MM.1S (cell line): ENCODE measurements at regions not wholly inside any gene's neighbourhood (a gene's known extent, or its start where the extent isn't known, plus 50 kb on each side); places are given as distances from the start of the nearest gene placed in this dataset.

Experiments used
- DNase-seq: peaks from one replicate; pipeline ENCODE4 v3.0.0-alpha.2; 2015
- H2AFZ ChIP-seq: fragments of 300-600 bp; sonication (generic); 2 replicates; pipeline ENCODE4 v1.6.0; 2016; ENCODE audit warnings: antibody characterized with exemption, low read length
- H3F3A ChIP-seq: fragments of 300-600 bp; sonication (generic); 2 replicates; pipeline ENCODE4 v1.6.1; 2016; ENCODE audit warnings: mild to moderate bottlenecking, antibody characterized with exemption, low read length, moderate library complexity, mixed read lengths; ENCODE audit not compliant: insufficient read depth
- H3K27ac ChIP-seq: fragments of 300-600 bp; sonication (generic); 2 replicates; pipeline ENCODE4 v1.5.1; 2016; ENCODE audit warnings: mild to moderate bottlenecking, low read length
- H3K27me3 ChIP-seq: fragments of 300-600 bp; sonication (generic); replicated peaks from 2 replicates; pipeline ENCODE4 v1.6.0; 2016; ENCODE audit warnings: low read length; ENCODE audit not compliant: insufficient read depth
- H3K36me3 ChIP-seq: fragments of 300-600 bp; sonication (generic); replicated peaks from 2 replicates; pipeline ENCODE4 v1.6.1; 2016; ENCODE audit warnings: mild to moderate bottlenecking, low read length, mixed read lengths; ENCODE audit not compliant: insufficient read depth
- H3K4me1 ChIP-seq: fragments of 300-600 bp; sonication (generic); 2 replicates; pipeline ENCODE4 v1.6.1; 2016; ENCODE audit warnings: low read length, mixed read lengths
- H3K4me2 ChIP-seq: fragments of 300-600 bp; sonication (generic); 2 replicates; pipeline ENCODE4 v1.6.0; 2016; ENCODE audit warnings: low read depth, low read length
- H3K4me3 ChIP-seq: fragments of 300-600 bp; sonication (generic); 2 replicates; pipeline ENCODE4 v1.5.1; 2016; ENCODE audit warnings: low read length, mixed read lengths
- H3K79me2 ChIP-seq: fragments of 300-600 bp; sonication (generic); 2 replicates; pipeline ENCODE4 v1.6.1; 2016; ENCODE audit warnings: mixed run types, low read length, mixed read lengths
- H3K9ac ChIP-seq: fragments of 300-600 bp; sonication (generic); 2 replicates; pipeline ENCODE4 v1.6.1; 2016; ENCODE audit warnings: low read length, mixed read lengths
- H3K9me2 ChIP-seq: fragments of 300-600 bp; sonication (generic); replicated peaks from 2 replicates; pipeline ENCODE4 v1.6.1; 2016; ENCODE audit warnings: mild to moderate bottlenecking, low read length, mixed read lengths; ENCODE audit not compliant: insufficient read depth
- H3K9me3 ChIP-seq: fragments of 300-600 bp; sonication (generic); replicated peaks from 2 replicates; pipeline ENCODE4 v1.6.1; 2016; ENCODE audit warnings: mild to moderate bottlenecking, low read length, mixed read lengths; ENCODE audit not compliant: insufficient read depth
- H4K20me1 ChIP-seq: fragments of 300-600 bp; sonication (generic); 2 replicates; pipeline ENCODE4 v1.6.1; 2016; ENCODE audit warnings: mild to moderate bottlenecking, low read length, moderate library complexity, mixed read lengths; ENCODE audit not compliant: insufficient read depth
- CTCF ChIP-seq: fragments of 300-600 bp; sonication (generic); IDR thresholded peaks from 2 replicates; pipeline ENCODE4 v1.5.1; 2016; ENCODE audit warnings: antibody characterized with exemption, low read length, mixed read lengths
- EZH2 ChIP-seq: fragments of 300-600 bp; sonication (generic); optimal IDR thresholded peaks from 2 replicates; pipeline ENCODE3; 2017; ENCODE audit warnings: low read depth, mild to moderate bottlenecking, antibody characterized with exemption, low read length, mixed read lengths
- EZH2phosphoT487 ChIP-seq: fragments of 300-600 bp; sonication (generic); IDR thresholded peaks from 2 replicates; pipeline ENCODE4 v1.6.1; 2018; ENCODE audit warnings: antibody characterized with exemption, low read length

- TF ChIP-seq CTCF (no peak), EZH2 (no peak), EZH2phosphoT487 (no peak)
- no peaks in the 10 kb centered on the region for H4K20me1 ChIP-seq
- no peaks in the 10 kb centered on the region for H3K4me1 ChIP-seq
- H3K79me2 ChIP-seq: no peaks in the 10 kb centered on the region
- H2AFZ ChIP-seq: no peak overlapping the region
- H3K9ac ChIP-seq: no peak overlapping the region
- H3K4me3 ChIP-seq: no peak overlapping the region
- no peaks in the 10 kb centered on the region for H3K36me3 ChIP-seq
- no peaks in the 10 kb centered on the region for H3F3A ChIP-seq
- no peaks in the 10 kb centered on the region for H3K9me2 ChIP-seq
- no peaks in the 10 kb centered on the region for H3K27me3 ChIP-seq
- H3K27ac ChIP-seq: no peak overlapping the region
- no peaks in the 10 kb centered on the region for H3K9me3 ChIP-seq
- no peak overlapping the region for H3K4me2 ChIP-seq
- DNase-seq: no peak
These were observed 200.1 kb downstream of the KCNJ2 start for GRCh38 chr17:70369391-70369790.

DNA sequence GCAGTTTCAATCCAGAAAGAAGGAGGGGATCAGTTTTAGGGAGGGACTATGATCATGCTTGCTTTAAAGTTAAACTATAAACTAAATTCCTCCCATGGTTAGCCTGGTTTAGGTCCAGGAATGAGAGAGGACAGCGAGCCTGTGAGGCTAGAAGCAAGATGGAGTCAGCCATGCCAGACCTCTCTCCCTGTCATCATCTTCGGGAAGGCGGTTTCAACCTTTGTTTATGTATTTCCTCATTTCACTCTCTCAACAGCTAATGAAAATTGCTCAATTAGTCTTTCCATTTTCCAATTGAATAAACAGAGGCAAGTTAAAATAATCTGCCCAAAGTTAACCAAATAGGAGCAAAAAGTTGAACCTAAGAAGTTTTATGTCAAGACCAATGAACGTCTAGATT is 201.5 kb downstream of the KCNJ2 start:
- Histone ChIP-seq H3K9me3 (no peaks in the 10 kb centered on the region), H3K4me2 (no peak overlapping the region), H3K27ac (no peak overlapping the region), H2AFZ (no peak overlapping the region), H3K9ac (no peak overlapping the region), H3K27me3 (no peaks in the 10 kb centered on the region), H3K79me2 (no peaks in the 10 kb centered on the region), H3K9me2 (no peaks in the 10 kb centered on the region), H3K4me3 (no peak overlapping the region), H3K36me3 (no peaks in the 10 kb centered on the region), H3K4me1 (no peaks in the 10 kb centered on the region), H3F3A (no peaks in the 10 kb centered on the region), H4K20me1 (no peaks in the 10 kb centered on the region)
- TF ChIP-seq CTCF (no peak), EZH2phosphoT487 (no peak), EZH2 (no peak)
- DNase-seq: no peak

DNA sequence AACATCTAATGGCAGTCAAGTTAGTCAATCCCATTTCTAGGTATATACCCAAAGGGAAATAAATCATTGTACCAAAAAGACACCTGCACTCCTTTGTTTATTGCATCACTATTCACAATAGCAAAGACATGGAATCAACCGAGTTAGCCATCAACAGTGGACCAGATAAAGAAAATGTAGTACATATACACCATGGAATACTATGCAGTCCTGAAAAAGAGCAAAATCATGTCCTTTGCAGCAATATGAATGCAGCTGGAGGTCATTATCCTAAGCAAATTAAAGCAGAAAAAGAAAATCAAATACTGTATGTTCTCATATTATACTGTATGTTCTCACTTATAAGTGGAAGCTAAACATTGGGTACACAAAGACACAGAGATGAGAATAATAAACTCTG is 204.0 kb downstream of the KCNJ2 start:
- no peaks in the 10 kb centered on the region for H3K27me3 ChIP-seq
- H3K4me3 ChIP-seq: no peak overlapping the region
- no peak overlapping the region for H3K9ac ChIP-seq

More for the DNA sequence above, 204.0 kb downstream of the KCNJ2 start:
- no peaks in the 10 kb centered on the region for H3K9me2 ChIP-seq
- H2AFZ ChIP-seq: no peak overlapping the region
- no peaks in the 10 kb centered on the region for H3F3A ChIP-seq
- TF ChIP-seq EZH2 (no peak), EZH2phosphoT487 (no peak), CTCF (no peak)
- H3K27ac ChIP-seq: no peak overlapping the region
- DNase-seq: no peak
- no peaks in the 10 kb centered on the region for H4K20me1 ChIP-seq
- H3K9me3 ChIP-seq: no peaks in the 10 kb centered on the region
- no peaks in the 10 kb centered on the region for H3K79me2 ChIP-seq
- no peaks in the 10 kb centered on the region for H3K36me3 ChIP-seq
- H3K4me2 ChIP-seq: no peak overlapping the region
- H3K4me1 ChIP-seq: no peaks in the 10 kb centered on the region
